ENCODE measurements at regions not wholly inside any gene's neighbourhood (a gene's known extent, or its start where the extent isn't known, plus 50 kb on each side); places are given as distances from the start of the nearest gene placed in this dataset.

DNA sequence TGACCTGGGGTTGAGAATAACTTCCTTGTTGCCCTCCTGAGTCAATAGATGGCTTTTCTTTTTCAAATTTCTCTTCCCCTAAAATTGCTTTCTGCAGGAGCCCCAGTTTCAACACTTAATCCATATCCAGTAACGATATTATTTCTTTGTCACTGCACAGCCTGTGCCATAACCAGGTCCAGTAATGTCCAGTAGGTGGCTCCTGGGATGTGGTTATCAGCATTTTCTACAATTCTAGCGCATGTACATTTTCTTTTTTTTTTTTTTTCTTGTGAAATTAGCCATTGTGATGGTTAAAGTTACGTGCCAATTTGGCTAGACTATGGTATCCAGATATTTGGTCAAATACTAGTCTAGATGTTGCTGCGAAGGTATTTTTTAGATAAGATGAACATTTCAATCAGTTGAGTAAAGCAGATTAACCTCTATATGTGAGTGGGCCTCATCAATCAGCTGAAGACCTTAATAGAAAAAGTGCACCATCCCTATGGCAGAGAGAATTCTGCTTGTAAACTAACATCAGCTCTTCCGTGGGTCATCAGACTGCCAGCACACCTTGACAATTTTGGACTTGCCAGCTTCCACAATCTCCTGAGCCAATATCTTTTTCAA, 72.9 kb upstream of the SCG2 start:
- no peak overlapping the region for H3K4me2 ChIP-seq
- peaks cover 1% of the 10 kb centered on the region for H3K4me1 ChIP-seq (ENCODE audit: low read depth, poor library complexity, severe bottlenecking)
- H3K27ac ChIP-seq: no peak overlapping the region
- no peaks in the 10 kb centered on the region for H3K79me2 ChIP-seq (ENCODE audit: insufficient read depth, low read depth)
- no peaks in the 10 kb centered on the region for H3K27me3 ChIP-seq (ENCODE audit: insufficient read depth, low read depth)
- no peaks in the 10 kb centered on the region for H4K20me1 ChIP-seq (ENCODE audit: insufficient read depth)
- no peak overlapping the region for H2AFZ ChIP-seq (ENCODE audit: low read depth)
- TF ChIP-seq, protein P1, sequence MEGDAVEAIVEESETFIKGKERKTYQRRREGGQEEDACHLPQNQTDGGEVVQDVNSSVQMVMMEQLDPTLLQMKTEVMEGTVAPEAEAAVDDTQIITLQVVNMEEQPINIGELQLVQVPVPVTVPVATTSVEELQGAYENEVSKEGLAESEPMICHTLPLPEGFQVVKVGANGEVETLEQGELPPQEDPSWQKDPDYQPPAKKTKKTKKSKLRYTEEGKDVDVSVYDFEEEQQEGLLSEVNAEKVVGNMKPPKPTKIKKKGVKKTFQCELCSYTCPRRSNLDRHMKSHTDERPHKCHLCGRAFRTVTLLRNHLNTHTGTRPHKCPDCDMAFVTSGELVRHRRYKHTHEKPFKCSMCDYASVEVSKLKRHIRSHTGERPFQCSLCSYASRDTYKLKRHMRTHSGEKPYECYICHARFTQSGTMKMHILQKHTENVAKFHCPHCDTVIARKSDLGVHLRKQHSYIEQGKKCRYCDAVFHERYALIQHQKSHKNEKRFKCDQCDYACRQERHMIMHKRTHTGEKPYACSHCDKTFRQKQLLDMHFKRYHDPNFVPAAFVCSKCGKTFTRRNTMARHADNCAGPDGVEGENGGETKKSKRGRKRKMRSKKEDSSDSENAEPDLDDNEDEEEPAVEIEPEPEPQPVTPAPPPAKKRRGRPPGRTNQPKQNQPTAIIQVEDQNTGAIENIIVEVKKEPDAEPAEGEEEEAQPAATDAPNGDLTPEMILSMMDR (conservative IDR thresholded peaks at IDR 0.05; ENCODE audit: low read depth, low read length): peak; percentile 36; the same call in 1 of the 2 replicates
- no peak overlapping the region for H3K4me3 ChIP-seq (IDR thresholded peaks at IDR 0.05; ENCODE audit: insufficient read depth, low read depth, low read length)
- no peaks in the 10 kb centered on the region for H3K36me3 ChIP-seq (ENCODE audit: insufficient read depth)
- H3K9ac ChIP-seq: no peak overlapping the region

GRCh38 chr2:223669453-223670225, 67.5 kb upstream of the SCG2 start:
- Histone ChIP-seq H3K27me3 (ENCODE audit: insufficient read depth, low read depth) (no peaks in the 10 kb centered on the region), H3K9ac (no peak overlapping the region), H3K36me3 (ENCODE audit: insufficient read depth) (no peaks in the 10 kb centered on the region), H3K27ac (no peak overlapping the region), H3K4me2 (no peak overlapping the region), H4K20me1 (ENCODE audit: insufficient read depth) (no peaks in the 10 kb centered on the region), H2AFZ (ENCODE audit: low read depth) (no peak overlapping the region), H3K79me2 (ENCODE audit: insufficient read depth, low read depth) (no peaks in the 10 kb centered on the region), H3K4me3 (IDR thresholded peaks at IDR 0.05; ENCODE audit: insufficient read depth, low read depth, low read length) (no peak overlapping the region), H3K4me1 (ENCODE audit: low read depth, poor library complexity, severe bottlenecking) (peaks cover 9% of the 10 kb centered on the region)
- TF ChIP-seq, protein P1 (conservative IDR thresholded peaks at IDR 0.05; ENCODE audit: low read depth, low read length): no peak

- Histone ChIP-seq H3K4me2 (no peak overlapping the region), H3K4me1 (ENCODE audit: low read depth, poor library complexity, severe bottlenecking) (peaks cover 9% of the 10 kb centered on the region), H3K27me3 (ENCODE audit: insufficient read depth, low read depth) (no peaks in the 10 kb centered on the region), H3K36me3 (ENCODE audit: insufficient read depth) (no peaks in the 10 kb centered on the region), H3K9ac (no peak overlapping the region), H2AFZ (ENCODE audit: low read depth) (no peak overlapping the region), H3K27ac (no peak overlapping the region), H3K79me2 (ENCODE audit: insufficient read depth, low read depth) (no peaks in the 10 kb centered on the region), H3K4me3 (IDR thresholded peaks at IDR 0.05; ENCODE audit: insufficient read depth, low read depth, low read length) (no peak overlapping the region), H4K20me1 (ENCODE audit: insufficient read depth) (no peaks in the 10 kb centered on the region)
- TF ChIP-seq, protein P1 (conservative IDR thresholded peaks at IDR 0.05; ENCODE audit: low read depth, low read length): no peak
These were observed 66.3 kb upstream of the SCG2 start for GRCh38 chr2:223668302-223668998.

GRCh38 chr2:223654384-223654915, 52.3 kb upstream of the SCG2 start:
- H3K27ac ChIP-seq: no peak overlapping the region
- TF ChIP-seq, protein P1 (conservative IDR thresholded peaks at IDR 0.05; ENCODE audit: low read depth, low read length): no peak
- no peaks in the 10 kb centered on the region for H3K27me3 ChIP-seq (ENCODE audit: insufficient read depth, low read depth)
- no peak overlapping the region for H2AFZ ChIP-seq (ENCODE audit: low read depth)
- no peak overlapping the region for H3K4me3 ChIP-seq (IDR thresholded peaks at IDR 0.05; ENCODE audit: insufficient read depth, low read depth, low read length)
- H3K9ac ChIP-seq: no peak overlapping the region
- no peak overlapping the region for H3K4me2 ChIP-seq
- H4K20me1 ChIP-seq (ENCODE audit: insufficient read depth): no peaks in the 10 kb centered on the region
- H3K4me1 ChIP-seq (ENCODE audit: low read depth, poor library complexity, severe bottlenecking): peaks cover 25% of the 10 kb centered on the region
- no peaks in the 10 kb centered on the region for H3K79me2 ChIP-seq (ENCODE audit: insufficient read depth, low read depth)
- H3K36me3 ChIP-seq (ENCODE audit: insufficient read depth): no peaks in the 10 kb centered on the region
